ENCODE measurements at regions not wholly inside any gene's neighbourhood (a gene's known extent, or its start where the extent isn't known, plus 50 kb on each side); places are given as distances from the start of the nearest gene placed in this dataset.

DNA sequence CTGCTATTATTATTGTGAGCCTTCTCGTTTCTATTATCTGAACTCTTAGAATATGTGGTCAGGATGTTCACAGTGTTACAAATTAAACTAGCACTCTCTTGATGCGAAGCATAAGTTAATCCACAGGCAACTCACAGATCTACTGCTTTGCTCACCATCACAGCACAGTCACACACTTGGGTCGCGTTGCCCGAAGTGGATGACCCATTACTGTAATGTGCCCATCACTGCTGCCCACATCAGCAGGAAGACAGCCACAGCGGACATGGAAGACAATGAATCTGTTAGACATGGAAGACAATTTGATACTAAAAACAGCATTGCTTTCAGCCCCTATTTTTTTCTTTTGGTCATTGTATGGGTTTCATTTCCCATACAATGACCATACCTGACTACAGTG lies 216.4 kb upstream of the B3GAT1 start:
- TF ChIP-seq, protein P1, sequence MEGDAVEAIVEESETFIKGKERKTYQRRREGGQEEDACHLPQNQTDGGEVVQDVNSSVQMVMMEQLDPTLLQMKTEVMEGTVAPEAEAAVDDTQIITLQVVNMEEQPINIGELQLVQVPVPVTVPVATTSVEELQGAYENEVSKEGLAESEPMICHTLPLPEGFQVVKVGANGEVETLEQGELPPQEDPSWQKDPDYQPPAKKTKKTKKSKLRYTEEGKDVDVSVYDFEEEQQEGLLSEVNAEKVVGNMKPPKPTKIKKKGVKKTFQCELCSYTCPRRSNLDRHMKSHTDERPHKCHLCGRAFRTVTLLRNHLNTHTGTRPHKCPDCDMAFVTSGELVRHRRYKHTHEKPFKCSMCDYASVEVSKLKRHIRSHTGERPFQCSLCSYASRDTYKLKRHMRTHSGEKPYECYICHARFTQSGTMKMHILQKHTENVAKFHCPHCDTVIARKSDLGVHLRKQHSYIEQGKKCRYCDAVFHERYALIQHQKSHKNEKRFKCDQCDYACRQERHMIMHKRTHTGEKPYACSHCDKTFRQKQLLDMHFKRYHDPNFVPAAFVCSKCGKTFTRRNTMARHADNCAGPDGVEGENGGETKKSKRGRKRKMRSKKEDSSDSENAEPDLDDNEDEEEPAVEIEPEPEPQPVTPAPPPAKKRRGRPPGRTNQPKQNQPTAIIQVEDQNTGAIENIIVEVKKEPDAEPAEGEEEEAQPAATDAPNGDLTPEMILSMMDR (IDR thresholded peaks at IDR 0.05), result no peak
- TF ChIP-seq EZH2 (IDR thresholded peaks at IDR 0.05; ENCODE audit: borderline replicate concordance, insufficient read depth, low read depth, low read length, poor library complexity, severe bottlenecking), result no peak
